Activated CD8-positive, alpha-beta T cell treated with anti-CD3 and anti-CD28 coated beads for 36 hours (primary cell): ENCODE measurements at regions not wholly inside any gene's neighbourhood (a gene's known extent, or its start where the extent isn't known, plus 50 kb on each side); places are given as distances from the start of the nearest gene placed in this dataset.

ENCODE experiments used
- ATAC-seq: fragments of 200-7000 bp; cut with Tn5 transposase; one replicate; pipeline ENCODE4 v1.10.0; 2021; ENCODE audit warnings: mild to moderate bottlenecking, moderate library complexity
- CTCF ChIA-PET: fragments of 350-600 bp; sonication (Branson Sonifier 250); formaldehyde crosslinking; loops from one replicate; lab custom pipeline; 2021; ENCODE audit warnings: antibody characterized with exemption; lab: Charles Lee
- POLR2A ChIA-PET: fragments of 350-600 bp; sonication (Branson Sonifier 250); formaldehyde crosslinking; loops from one replicate; lab custom pipeline; 2021; ENCODE audit warnings: antibody characterized with exemption; lab: Charles Lee
- DNase-seq: peaks from one replicate; pipeline ENCODE4 v3.0.0-alpha.2; 2020
- H3K27ac Mint-ChIP-seq: one replicate; pipeline ENCODE4 v1.8.0; 2021; ENCODE audit warnings: mild to moderate bottlenecking, mixed read lengths
- H3K27me3 Mint-ChIP-seq: one replicate; pipeline ENCODE4 v1.8.0; 2021; ENCODE audit warnings: mixed read lengths
- H3K36me3 Mint-ChIP-seq: one replicate; pipeline ENCODE4 v1.8.0; 2021; ENCODE audit warnings: low read depth, mixed read lengths
- H3K4me1 Mint-ChIP-seq: one replicate; pipeline ENCODE4 v1.8.0; 2021; ENCODE audit warnings: low read depth, mixed read lengths
- H3K4me3 Mint-ChIP-seq: one replicate; pipeline ENCODE4 v1.8.0; 2021; ENCODE audit warnings: mild to moderate bottlenecking, moderate library complexity, mixed read lengths
- H3K9me3 Mint-ChIP-seq: one replicate; pipeline ENCODE4 v1.8.0; 2021; ENCODE audit warnings: mixed read lengths
- CTCF ChIP-seq: fragments of 200-600 bp; IDR thresholded peaks from one replicate; pipeline ENCODE4 v1.8.0; 2022; ENCODE audit warnings: antibody characterized with exemption, mild to moderate bottlenecking
- intact Hi-C: fragments of 100-400 bp; cut with micrococcal nuclease; formaldehyde crosslinking; loops from one replicate; pipeline ENCODE4 v1.10.0; 2022

- DNase-seq (no peak), ATAC-seq (no peak)
- CTCF ChIA-PET: interaction anchor here (0.6 to 3.5 kb wide), 23 partner anchors 8 to 181 kb away, joined by 3 to 22 read pairs (median 5); no protein-coding TSS in a partner anchor
These were observed 237.3 kb downstream of the S1PR1 start for GRCh38 chr1:101474039-101474665.

DNA sequence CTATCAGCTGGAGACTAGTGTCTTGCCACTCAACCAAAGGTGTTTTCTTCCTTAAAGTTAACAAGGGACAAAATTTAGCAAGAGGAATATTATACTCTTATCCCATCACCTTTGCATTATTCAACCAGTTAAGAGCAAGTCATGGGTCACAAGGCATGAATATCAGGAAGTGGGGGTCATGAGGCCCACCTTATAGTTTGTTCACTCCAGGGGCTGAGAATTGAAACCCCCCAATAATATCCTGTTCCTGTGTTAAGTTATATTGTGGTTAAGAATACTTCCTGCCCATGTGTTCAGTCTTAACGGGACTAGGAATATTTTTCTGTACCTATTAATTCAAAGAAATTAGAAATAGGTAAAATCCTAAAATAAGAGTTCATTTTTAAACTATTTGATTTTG is 239.7 kb downstream of the S1PR1 start:
- CTCF ChIA-PET: interaction anchor here (1.3 to 2.4 kb wide), 2 partner anchors 25 to 30 kb away, joined by 3 to 8 read pairs; no protein-coding TSS in a partner anchor
- no peak for TF ChIP-seq CTCF
- Mint-ChIP-seq H3K4me3 (no peak overlapping the region), H3K27ac (no peak overlapping the region), H3K36me3 (no peaks in the 10 kb centered on the region), H3K4me1 (peaks cover 7% of the 10 kb centered on the region), H3K27me3 (no peaks in the 10 kb centered on the region), H3K9me3 (peaks cover 13% of the 10 kb centered on the region)
- intact Hi-C loops: no loop called here
- POLR2A ChIA-PET: no interaction called here
- no peak for ATAC-seq
- no peak for DNase-seq

More at GRCh38 chr1:101474039-101474665, 237.3 kb downstream of the S1PR1 start:
- POLR2A ChIA-PET: no interaction called here
- peaks cover 7% of the 10 kb centered on the region for H3K4me1 Mint-ChIP-seq
- H3K9me3 Mint-ChIP-seq: peaks cover 19% of the 10 kb centered on the region
- TF ChIP-seq CTCF: peak; percentile 63
- no peak overlapping the region for H3K4me3 Mint-ChIP-seq
- no peaks in the 10 kb centered on the region for H3K36me3 Mint-ChIP-seq
- H3K27ac Mint-ChIP-seq: no peak overlapping the region
- intact Hi-C loops: no loop called here
- H3K27me3 Mint-ChIP-seq: no peaks in the 10 kb centered on the region

DNA sequence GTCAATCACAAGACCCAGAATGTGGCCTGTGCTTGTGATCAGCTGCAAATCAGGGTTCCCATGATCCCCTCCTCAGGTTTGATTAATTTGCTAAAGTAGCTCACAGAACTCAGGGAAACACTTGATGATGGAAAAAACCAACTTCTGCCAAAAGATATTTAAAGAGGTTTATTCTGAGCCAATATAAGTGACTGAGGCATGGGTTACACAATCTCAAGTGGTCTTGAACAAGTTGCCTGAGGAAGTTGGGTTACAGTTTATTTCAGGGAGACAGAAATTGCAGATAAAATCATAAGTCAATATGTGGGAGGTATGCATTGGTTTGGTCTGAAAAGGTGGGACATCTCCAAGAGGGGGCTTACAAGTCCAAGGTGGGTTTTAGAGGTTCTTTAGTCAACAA is 243.1 kb downstream of the S1PR1 start:
- H3K27me3 Mint-ChIP-seq: no peaks in the 10 kb centered on the region
- intact Hi-C loops: no loop called here
- no peaks in the 10 kb centered on the region for H3K9me3 Mint-ChIP-seq
- peaks cover 7% of the 10 kb centered on the region for H3K4me1 Mint-ChIP-seq
- H3K27ac Mint-ChIP-seq: no peak overlapping the region
- ATAC-seq (no peak), DNase-seq (no peak)
- H3K36me3 Mint-ChIP-seq: no peaks in the 10 kb centered on the region
- no peak for TF ChIP-seq CTCF
- no peak overlapping the region for H3K4me3 Mint-ChIP-seq
- CTCF ChIA-PET: interaction anchor here (0.6 kb wide), 2 partner anchors 88 to 159 kb away, joined by 3 read pairs; no protein-coding TSS in a partner anchor
- POLR2A ChIA-PET: no interaction called here

DNA sequence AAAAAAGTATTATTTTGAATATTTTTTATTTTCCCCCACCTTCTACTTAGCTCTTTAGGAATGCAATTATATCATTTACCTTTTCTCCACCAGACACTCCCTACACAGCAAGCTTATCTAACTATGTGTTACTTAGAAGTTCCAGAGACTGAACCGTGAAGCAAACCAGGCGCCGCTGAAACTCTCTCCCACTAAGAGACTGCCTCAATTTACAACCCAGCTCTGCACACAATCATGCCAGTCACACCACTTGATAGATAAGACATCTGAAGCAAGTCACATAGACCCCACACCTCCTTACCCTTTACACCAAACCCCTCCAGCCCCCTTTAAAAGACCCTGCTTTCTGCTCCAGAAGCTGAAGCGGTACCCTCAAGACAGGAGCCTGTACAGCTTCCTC is 245.5 kb downstream of the S1PR1 start:
- TF ChIP-seq CTCF: no peak
- no peak for DNase-seq

DNA sequence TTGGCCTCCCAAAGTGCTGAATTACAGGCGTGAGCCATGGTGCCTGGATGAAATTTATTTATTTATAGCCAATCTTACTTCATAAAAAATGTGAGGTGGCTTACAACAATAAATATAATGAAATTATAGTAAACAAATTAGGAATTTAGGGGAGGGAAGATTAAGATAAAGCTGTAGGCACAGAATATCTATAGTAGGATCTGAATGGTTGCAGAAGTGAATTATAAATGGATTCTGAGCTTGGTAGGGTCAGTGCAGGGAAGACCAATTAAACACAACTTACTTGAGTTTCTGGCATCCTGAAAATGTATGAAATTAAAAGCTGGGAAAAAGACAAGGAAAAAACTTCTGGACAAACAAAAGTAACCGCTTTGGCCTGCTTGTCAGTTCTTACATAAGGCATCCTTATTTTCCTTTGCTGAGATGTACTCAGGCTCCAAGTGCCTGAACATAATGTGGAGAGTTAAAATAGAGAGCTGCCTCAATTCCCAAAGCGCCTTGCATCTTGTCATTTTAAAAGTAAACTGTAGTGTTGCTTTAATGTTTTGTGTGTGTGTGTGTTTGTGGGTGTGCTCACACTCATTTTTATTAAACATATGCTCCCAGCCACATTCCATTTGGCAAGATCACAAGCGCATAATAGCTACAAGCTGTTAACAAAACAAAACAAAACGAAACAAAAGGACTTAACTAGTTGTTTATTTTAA is 247.3 kb downstream of the S1PR1 start:
- TF ChIP-seq CTCF: no peak
- ChIA-PET CTCF (interaction anchor here (0.6 to 2.6 kb wide), 2 partner anchors 9 to 82 kb away, joined by 3 to 11 read pairs; no protein-coding TSS in a partner anchor), POLR2A (no interaction called here)
- no peak overlapping the region for H3K4me3 Mint-ChIP-seq
- intact Hi-C loops: no loop called here
- no peaks in the 10 kb centered on the region for H3K4me1 Mint-ChIP-seq
- H3K9me3 Mint-ChIP-seq: no peaks in the 10 kb centered on the region
- H3K36me3 Mint-ChIP-seq: no peaks in the 10 kb centered on the region
- ATAC-seq (no peak), DNase-seq (no peak)
- H3K27ac Mint-ChIP-seq: no peak overlapping the region
- H3K27me3 Mint-ChIP-seq: no peaks in the 10 kb centered on the region

More for the DNA sequence above, 245.5 kb downstream of the S1PR1 start:
- ATAC-seq: no peak
- H3K9me3 Mint-ChIP-seq: no peaks in the 10 kb centered on the region
- H3K27me3 Mint-ChIP-seq: no peaks in the 10 kb centered on the region
- no peak overlapping the region for H3K4me3 Mint-ChIP-seq
- H3K36me3 Mint-ChIP-seq: no peaks in the 10 kb centered on the region
- ChIA-PET POLR2A (no interaction called here), CTCF (interaction anchor here (1.0 to 2.1 kb wide), 3 partner anchors 8 to 24 kb away, joined by 5 to 13 read pairs (median 9); no protein-coding TSS in a partner anchor)
- H3K27ac Mint-ChIP-seq: no peak overlapping the region
- H3K4me1 Mint-ChIP-seq: no peaks in the 10 kb centered on the region
- intact Hi-C loops: no loop called here
